ENCODE measurements at regions not wholly inside any gene's neighbourhood (a gene's known extent, or its start where the extent isn't known, plus 50 kb on each side); places are given as distances from the start of the nearest gene placed in this dataset.
"Not testable (repeated sequence)": the region's sequence is repeated elsewhere in the genome, so short reads cannot be mapped to it uniquely, and the experiment has no call there.

DNA sequence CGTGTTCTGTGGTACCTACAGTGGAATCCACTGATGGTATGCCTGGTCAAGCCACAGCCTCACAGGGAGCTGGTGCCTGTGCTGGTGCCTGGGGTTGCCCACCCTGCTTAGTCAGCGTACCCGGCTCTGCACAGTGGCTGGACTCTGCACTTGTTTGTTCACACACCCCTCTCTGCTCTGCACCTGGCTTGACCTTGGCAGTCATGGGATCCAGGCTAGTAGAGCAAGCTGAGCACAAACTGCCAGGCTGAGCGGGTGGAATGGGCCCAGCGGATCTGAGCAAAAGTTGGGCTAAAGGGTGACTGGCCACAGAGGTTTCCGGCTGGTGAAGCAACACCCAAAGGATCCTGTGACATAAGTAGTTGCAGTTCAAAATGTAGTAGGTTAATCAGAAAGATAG, 163.5 kb downstream of the CDH19 start:
- no peak for DNase-seq (ENCODE audit: low read depth)
- no peak overlapping the region for H3K4me3 ChIP-seq (ENCODE audit: low read depth, low read length)

DNA sequence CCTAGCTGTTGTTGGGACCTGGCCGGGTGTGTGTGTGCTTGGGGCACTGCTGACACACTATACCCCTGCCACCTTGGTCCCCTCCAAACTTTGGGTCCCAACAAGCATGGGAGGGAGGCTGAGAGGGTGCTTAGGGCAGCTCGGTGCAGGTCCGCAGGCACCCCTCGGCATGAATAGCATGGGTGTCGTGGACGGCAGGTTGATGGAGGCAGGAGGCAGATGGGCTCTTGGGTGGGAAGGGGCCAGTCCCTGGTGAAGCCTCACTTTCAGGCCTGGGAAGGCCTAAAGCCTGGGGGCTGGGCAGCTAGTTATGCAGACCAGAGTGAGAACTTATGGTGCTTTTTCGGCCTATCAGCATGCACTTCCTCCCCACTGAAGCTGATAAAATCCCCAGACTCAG, 164.2 kb downstream of the CDH19 start:
- no peak overlapping the region for H3K4me3 ChIP-seq (ENCODE audit: low read depth, low read length)
- no peak for DNase-seq (ENCODE audit: low read depth)

DNA sequence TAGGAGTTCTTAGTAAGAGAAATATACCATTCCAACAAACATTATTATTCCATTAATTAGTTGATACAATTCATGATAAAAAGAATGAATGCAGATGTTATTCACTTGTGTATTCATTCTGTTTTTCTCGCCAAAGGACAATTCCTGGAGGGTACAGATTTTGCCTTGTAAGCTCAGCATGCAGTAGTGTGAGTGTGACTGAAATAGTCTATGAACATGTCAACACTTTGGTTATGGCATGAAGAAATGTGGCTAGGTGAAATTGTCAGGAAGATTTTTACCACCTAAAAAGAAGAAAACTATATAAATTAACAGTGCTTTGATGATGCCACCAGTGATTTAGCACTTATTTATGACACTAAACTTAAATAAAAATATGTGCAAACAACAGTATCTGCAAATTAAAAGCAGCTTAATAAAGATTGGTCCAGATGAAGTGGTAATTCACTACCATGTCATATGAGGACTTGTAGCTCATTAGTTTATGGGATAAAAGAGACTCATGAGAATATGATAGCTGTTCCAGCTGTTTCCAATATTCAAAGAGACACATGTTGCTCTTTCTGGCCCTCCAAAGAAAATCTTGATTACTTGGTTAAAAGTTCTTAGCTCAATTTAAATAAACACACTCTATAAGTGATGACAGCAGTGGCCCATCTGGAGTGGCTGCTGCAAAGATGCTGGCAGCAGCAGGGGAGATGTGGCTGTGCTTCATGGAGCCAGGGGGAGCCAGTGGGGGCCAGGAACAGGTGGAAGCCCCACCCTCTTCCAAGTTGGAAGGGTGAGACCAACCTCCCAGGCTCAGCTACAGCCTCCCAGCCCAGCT, 165.0 kb downstream of the CDH19 start:
- H3K4me3 ChIP-seq (ENCODE audit: low read depth, low read length): no peak overlapping the region
- no peak for DNase-seq (ENCODE audit: low read depth)

DNA sequence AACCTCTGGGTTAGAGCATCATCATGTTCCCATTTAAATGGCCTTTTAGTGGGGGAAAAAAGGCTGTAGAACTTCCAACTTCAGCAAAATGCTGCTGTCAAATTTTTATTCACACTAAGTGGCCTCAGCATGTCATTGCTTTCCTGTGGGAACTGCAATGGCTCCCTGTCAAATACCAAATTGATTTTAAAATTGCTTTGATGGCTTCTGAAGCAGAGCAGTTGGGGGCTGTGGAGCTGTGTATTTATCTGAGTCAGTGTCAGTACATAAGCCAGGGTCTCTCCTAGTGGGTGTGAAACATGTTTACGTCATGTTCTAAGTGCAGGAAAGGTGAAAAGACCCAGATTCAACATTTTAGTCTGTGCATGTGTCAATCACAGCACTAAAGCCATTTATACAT, 171.3 kb downstream of the CDH19 start:
- H3K4me3 ChIP-seq (ENCODE audit: low read depth, low read length): no peak overlapping the region
- no peak for DNase-seq (ENCODE audit: low read depth)

DNA sequence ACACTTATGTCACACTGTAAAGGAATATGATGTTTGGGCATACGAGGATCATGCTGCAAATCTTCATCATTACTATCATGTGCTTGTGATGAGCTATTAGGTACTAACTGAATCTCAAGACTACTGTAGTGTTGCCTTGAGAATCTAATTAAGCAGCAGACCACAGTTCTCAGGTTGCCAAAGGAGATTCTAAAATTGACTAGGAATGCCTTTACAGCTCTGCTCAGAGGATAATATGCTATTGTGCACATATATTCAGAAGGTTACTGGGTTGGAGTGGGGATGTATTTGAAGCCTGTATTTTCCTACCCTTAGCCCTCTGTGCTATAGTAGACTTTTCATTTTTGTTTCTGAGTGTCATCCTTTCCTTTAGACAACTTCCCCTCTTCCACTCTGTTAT, 175.1 kb downstream of the CDH19 start:
- no peak overlapping the region for H3K4me3 ChIP-seq (ENCODE audit: low read depth, low read length)
- no peak for DNase-seq (ENCODE audit: low read depth)

DNA sequence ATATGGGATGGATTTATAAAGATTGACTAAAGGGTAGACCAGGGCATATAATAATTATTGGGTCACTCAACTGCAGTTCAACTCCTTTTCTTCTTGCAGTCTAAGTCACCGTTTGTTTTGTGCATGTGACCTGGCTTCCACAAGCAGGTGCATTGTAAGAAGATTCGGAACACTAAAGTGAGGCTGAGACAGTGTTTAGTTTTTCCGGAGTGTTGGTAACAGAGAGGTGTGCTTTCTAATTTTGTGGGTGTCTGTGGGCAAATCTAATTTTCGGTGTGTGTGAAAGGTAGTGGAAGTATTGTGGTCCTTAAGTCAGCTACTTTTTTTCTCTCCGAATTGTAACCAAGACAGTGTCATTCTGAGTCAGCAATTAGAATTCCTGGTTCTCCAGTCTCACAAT, 184.5 kb downstream of the CDH19 start:
- no peak overlapping the region for H3K4me3 ChIP-seq (ENCODE audit: low read depth, low read length)
- DNase-seq (ENCODE audit: low read depth): no peak

DNA sequence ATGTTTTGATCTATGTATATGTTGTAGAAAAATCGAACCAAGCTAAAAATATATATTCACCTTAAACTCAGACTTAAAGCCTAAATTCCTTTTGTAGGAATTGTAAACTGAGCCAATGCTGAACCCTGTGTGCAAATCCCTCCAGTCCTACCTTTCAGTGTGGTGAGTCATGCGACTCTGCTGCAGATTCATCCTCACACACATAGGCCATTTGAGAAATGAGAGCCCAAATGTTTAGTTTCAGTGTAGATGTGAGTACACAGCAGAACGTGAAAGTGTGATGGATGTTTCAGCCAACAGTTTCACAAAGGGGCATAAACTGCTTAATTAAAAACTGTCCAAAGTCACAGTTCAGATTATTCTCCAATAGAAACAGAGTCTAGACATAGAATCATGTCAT, 193.2 kb downstream of the CDH19 start:
- DNase-seq (ENCODE audit: low read depth): no peak

DNA sequence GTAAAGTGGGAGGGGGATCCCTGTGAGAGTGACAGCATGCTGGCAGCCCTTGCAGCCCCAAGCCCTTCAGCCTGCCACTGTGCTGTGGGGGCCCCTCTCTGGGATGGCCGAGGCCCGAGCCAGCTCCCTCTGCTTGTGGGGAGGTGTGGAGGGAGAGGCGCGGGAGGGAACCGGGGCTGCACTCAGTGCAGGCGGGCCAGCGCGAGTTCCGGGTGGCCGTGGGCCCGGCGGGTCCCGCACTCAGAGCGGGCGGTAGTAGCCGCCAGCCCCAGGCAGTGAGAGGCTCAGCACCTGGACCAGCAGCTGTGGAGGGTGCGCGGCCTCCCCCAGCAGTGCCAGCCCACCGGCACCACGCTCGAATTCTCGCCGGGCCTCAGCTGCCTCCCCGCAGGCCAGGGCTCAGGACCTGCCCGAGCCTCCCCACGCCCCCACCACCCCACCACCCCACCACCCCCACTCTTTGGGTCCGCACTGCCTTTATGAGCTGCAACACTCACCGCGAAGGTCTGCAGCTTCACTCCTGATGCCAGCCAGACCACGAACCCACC, 208.1 kb downstream of the CDH19 start:
- DNase-seq (ENCODE audit: low read depth): no peak
- no peak overlapping the region for H3K4me3 ChIP-seq (ENCODE audit: low read depth, low read length)

More for the DNA sequence above, 193.2 kb downstream of the CDH19 start:
- no peak overlapping the region for H3K4me3 ChIP-seq (ENCODE audit: low read depth, low read length)

DNA sequence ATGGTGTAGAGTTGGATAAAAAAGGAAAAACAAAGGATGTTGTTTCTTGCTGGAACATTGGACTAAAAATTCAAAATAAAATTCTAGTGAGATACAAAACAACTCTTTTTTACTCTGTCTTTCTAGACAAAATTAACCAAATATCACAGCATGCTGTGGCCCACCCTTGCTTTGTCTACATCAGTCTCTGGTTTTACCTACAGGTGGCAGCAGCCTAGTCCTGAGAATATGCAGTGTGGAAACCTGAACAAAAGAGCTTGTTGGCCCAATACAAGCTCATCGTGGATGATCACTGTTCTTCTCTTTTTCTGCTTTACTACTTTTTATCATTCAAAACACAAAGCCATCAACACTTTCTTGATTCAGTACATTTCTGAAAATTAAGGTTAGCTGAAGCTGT, 210.4 kb downstream of the CDH19 start:
- DNase-seq (ENCODE audit: low read depth): no peak
- H3K4me3 ChIP-seq (ENCODE audit: low read depth, low read length): no peak overlapping the region

DNA sequence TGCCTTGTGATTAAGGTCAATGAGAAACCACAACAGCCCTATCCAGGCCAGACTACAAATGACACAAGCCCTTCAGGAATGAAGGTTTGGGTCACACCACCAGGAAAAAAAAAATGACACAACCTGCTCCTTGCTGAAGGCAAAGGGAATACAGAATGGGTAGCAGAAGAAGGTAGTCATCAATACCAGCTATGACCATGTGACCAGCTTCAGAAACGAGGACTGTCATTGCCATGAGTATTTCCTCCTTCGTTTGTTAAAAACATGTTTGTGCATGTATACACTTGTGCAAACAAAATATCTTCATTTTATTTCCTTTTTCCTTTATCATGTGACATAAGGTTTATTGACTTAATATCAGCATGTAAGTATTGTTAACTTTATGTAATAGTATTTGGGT, 226.6 kb downstream of the CDH19 start:
- no peak for DNase-seq (ENCODE audit: low read depth)
- H3K4me3 ChIP-seq (ENCODE audit: low read depth, low read length): no peak overlapping the region

DNA sequence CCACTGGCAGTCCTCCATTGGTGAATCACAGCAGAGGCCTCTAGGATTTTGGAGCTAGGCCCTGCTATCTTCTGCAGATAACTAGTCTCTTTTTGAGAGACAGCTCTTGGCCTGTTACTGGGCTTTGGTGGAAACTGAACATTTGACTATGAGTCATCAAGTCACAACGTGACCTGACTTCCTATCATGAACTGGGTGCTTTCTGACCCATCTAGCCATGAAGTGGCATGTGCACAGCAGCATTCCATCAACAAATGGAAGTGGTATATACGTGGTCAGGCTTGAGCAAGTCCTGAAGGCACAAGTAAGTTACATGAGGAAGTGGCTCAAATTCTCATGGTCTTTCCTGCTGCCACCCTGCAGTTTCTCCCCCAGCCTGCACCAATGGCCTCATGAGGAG, 228.5 kb downstream of the CDH19 start:
- H3K4me3 ChIP-seq (ENCODE audit: low read depth, low read length); DNase-seq (ENCODE audit: low read depth): not testable (repeated sequence)

DNA sequence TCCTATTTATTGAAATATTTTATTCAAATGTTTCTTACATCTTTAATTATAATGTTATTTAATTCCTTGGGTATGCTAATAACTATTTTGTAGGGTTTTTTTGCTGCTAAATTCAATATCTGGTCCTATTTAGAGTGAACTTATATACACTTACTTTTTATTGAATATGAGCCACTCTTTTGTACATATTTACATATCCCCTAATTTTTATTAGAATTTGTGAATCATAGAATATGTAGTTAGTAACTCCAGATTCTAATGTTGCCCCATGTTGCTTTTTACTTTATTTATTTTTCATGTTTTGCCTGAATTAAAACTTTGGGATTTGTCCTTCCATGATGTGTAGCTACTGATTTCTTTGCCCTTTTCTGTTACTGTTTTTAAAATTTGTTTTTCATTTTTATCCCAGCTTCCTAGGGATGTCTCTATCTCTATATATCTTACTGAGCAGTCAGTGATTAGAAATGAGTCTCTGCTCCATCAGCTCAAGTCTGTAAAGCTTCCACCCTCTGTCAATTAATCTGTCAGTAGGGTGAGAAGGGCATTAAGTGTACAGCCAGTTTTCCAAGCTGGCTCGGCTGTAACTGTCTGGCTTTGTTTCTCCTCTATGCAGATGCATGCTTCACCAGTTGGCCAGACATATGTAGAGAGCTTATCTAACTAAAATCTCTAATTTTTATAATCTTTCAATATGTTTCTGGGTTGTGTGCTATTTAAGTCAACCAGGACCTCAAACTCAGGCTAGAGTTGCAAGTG, 256.9 kb downstream of the CDH19 start:
- H3K4me3 ChIP-seq (ENCODE audit: low read depth, low read length): no peak overlapping the region
- no peak for DNase-seq (ENCODE audit: low read depth)

DNA sequence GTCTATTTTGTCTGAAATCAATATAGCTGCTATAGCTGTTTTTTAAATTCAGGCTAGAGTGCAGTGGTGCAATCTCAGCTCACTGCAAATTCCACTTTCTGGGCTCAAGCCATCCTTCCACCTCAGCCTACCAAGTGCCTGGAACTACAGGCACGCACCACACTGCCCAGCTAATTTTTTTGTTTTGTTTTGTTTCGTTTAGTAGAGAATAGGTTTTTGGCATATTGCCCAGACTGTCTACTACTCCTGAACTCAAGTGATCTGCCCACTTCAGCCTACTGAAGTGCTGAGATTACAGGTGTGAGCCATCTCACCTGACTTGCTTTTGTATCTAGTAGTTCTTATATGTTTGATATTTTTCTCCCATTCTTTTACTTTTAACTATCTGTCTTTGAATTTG, 259.7 kb downstream of the CDH19 start:
- no peak overlapping the region for H3K4me3 ChIP-seq (ENCODE audit: low read depth, low read length)
- DNase-seq (ENCODE audit: low read depth): no peak

DNA sequence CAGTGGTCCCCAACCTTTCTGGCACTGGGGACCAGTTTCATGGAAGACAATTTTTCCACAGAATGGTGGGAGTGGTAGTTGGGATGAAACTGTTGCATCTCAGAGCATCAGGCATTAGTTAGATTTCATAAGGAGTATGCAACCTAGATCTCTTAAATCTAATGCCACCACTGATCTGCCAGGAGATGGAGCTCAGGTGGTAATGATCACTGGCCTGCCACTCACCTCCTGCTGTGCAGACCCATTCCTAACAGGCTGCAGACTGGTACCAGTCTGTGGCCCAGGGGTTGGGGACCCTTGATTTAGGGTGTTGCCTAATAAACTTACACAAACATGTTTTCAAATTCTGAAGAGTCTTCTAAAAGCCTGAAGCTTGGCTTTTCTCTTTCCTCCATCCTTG, 261.3 kb downstream of the CDH19 start:
- no peak for DNase-seq (ENCODE audit: low read depth)
- no peak overlapping the region for H3K4me3 ChIP-seq (ENCODE audit: low read depth, low read length)

DNA sequence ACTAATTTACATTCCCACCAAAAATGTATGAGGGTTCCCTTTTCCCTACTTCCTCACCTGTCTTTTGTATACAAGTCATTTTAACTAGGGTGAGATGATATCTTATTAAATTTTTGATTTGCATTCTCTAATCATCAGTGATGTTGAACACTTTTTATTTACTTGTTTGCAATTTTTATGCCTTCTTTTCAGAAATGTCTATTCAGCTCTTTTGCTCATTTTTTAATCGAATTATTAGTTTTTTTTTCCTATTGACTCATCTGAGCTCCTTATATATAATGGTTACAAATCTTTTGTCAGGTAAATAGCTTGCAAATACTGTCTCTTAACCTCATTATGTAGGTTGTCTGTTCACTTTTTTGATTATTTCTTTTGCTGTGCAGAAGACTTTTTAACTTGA, 269.4 kb downstream of the CDH19 start:
- no peak overlapping the region for H3K4me3 ChIP-seq (ENCODE audit: low read depth, low read length)
- no peak for DNase-seq (ENCODE audit: low read depth)

DNA sequence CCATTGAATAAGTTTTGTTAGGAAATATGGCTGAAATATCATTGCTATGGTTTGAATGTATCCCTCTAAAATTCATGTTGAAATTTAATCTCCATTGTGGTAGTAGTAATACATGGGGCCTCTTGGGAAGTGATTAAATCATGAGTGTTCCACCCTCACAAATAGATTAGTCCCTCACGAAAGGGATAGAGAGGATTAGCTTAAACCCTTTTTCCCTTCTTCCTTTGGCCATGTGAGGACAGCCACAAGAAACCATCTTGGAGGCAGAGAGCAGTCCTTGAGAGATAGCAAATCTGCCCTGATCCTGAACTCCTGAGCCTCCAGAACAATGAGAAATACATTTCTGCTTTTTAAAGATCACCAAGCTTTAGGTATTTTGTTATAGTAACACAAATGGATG, 274.2 kb downstream of the CDH19 start:
- DNase-seq (ENCODE audit: low read depth): no peak
- no peak overlapping the region for H3K4me3 ChIP-seq (ENCODE audit: low read depth, low read length)

DNA sequence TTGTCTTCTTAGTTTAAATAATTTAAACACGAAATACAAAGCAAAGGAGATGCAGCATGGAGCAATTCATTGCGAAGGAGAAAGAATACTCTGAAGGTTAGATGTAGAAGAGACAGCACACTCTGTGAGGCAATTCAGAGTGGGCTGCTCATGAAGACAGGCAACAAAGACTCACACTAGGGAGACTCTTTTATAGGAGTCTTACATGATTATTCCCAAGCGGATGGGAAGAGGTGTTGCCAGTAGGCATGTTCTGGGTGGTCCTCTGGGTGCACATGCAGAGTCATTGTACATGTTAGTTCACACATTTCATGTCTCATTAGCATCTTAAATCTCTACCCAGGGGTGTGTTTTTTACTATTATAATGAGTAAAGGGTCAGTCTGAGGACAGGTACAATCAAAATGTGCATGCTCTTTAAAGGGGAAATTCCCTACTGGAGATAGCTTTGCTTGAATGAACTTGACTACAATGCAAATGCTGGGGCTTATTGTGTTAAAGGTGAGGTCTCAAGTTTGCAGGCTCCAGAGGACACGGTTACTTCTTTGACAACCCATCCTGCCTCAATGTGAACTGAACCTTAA, 275.5 kb downstream of the CDH19 start:
- no peak overlapping the region for H3K4me3 ChIP-seq (ENCODE audit: low read depth, low read length)
- no peak for DNase-seq (ENCODE audit: low read depth)

DNA sequence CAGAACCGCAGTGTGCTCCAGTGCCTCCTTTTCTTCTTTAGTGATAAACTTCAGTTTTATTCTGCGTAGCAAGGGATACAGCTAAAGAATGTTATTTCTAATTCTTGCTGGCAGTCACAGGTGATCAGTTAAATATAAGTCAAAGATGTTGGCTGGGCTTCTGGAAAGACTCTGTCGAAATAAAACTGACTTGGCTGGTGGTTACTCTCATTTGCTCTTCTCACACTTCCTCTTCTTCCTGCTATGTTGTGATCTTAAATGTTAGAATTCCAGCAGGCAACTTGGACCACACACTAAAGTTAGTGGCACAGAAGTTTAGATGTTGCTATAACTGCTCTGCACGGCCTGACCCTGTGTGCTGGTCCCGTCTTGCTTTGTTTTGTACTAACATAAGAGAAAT, 278.6 kb downstream of the CDH19 start:
- DNase-seq (ENCODE audit: low read depth): no peak

DNA sequence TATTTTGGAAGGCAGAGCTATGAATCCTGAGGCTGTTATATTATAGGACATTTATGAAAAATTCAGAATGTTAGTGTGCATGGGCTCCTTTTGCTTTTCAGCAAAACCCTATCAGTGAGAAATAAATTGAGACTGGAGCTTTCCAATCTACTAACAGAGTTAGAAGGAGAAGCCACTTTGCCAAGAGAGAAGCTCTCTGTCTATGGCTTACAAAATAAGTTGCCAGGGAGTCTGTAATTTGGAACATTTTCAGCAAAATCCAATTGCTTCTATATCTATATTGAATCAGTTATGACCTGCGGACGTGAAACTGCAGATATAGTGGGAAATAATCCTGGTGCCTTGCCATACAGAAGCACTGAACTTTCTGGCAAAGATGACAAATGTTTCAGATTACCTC, 279.3 kb downstream of the CDH19 start:
- no peak overlapping the region for H3K4me3 ChIP-seq (ENCODE audit: low read depth, low read length)
- DNase-seq (ENCODE audit: low read depth): no peak

More for the DNA sequence above, 278.6 kb downstream of the CDH19 start:
- no peak overlapping the region for H3K4me3 ChIP-seq (ENCODE audit: low read depth, low read length)

Measured in skeletal muscle cell (primary cell).